ENCODE measurements at regions not wholly inside any gene's neighbourhood (a gene's known extent, or its start where the extent isn't known, plus 50 kb on each side); places are given as distances from the start of the nearest gene placed in this dataset.

- Histone ChIP-seq H3K27me3 (replicated peaks; ENCODE audit: control insufficient read depth, insufficient read depth, low read length) (peaks cover 7% of the 10 kb centered on the region), H3K36me3 (ENCODE audit: control insufficient read depth, insufficient read depth, low read length, severe bottlenecking) (no peaks in the 10 kb centered on the region), H3K9ac (ENCODE audit: low read length) (no peak overlapping the region), H3K9me3 (ENCODE audit: control insufficient read depth, low read length) (no peaks in the 10 kb centered on the region), H3K4me1 (ENCODE audit: control insufficient read depth, insufficient read depth, low read length) (no peaks in the 10 kb centered on the region), H3K4me3 (ENCODE audit: low read length) (no peak overlapping the region)
- DNase-seq (ENCODE audit: low read depth), result no peak
Measured at GRCh38 chr10:3411044-3411443, 238.5 kb upstream of the PITRM1 start.

GRCh38 chr10:3409928-3410327, 237.3 kb upstream of the PITRM1 start:
- H3K4me3 ChIP-seq (ENCODE audit: low read length), result no peak overlapping the region
- H3K9me3 ChIP-seq (ENCODE audit: control insufficient read depth, low read length), result no peaks in the 10 kb centered on the region
- H3K4me1 ChIP-seq (ENCODE audit: control insufficient read depth, insufficient read depth, low read length), result no peaks in the 10 kb centered on the region

GRCh38 chr10:3408603-3409365, 236.2 kb upstream of the PITRM1 start:
- Histone ChIP-seq H3K36me3 (ENCODE audit: control insufficient read depth, insufficient read depth, low read length, severe bottlenecking) (no peaks in the 10 kb centered on the region), H3K9ac (ENCODE audit: low read length) (no peak overlapping the region), H3K4me1 (ENCODE audit: control insufficient read depth, insufficient read depth, low read length) (no peaks in the 10 kb centered on the region), H3K27me3 (replicated peaks; ENCODE audit: control insufficient read depth, insufficient read depth, low read length) (peaks cover 7% of the 10 kb centered on the region), H3K4me3 (ENCODE audit: low read length) (no peak overlapping the region), H3K9me3 (ENCODE audit: control insufficient read depth, low read length) (no peaks in the 10 kb centered on the region)
- no peak for DNase-seq (ENCODE audit: low read depth)

More at GRCh38 chr10:3409928-3410327, 237.3 kb upstream of the PITRM1 start:
- DNase-seq (ENCODE audit: low read depth), result no peak
- no peaks in the 10 kb centered on the region for H3K36me3 ChIP-seq (ENCODE audit: control insufficient read depth, insufficient read depth, low read length, severe bottlenecking)
- H3K27me3 ChIP-seq (replicated peaks; ENCODE audit: control insufficient read depth, insufficient read depth, low read length), result peaks cover 7% of the 10 kb centered on the region
- H3K9ac ChIP-seq (ENCODE audit: low read length), result no peak overlapping the region

GRCh38 chr10:3407208-3407607, 234.6 kb upstream of the PITRM1 start:
- no peak for DNase-seq (ENCODE audit: low read depth)
- Histone ChIP-seq H3K4me1 (ENCODE audit: control insufficient read depth, insufficient read depth, low read length) (no peaks in the 10 kb centered on the region), H3K27me3 (replicated peaks; ENCODE audit: control insufficient read depth, insufficient read depth, low read length) (peaks cover 7% of the 10 kb centered on the region), H3K4me3 (ENCODE audit: low read length) (no peak overlapping the region), H3K36me3 (ENCODE audit: control insufficient read depth, insufficient read depth, low read length, severe bottlenecking) (no peaks in the 10 kb centered on the region), H3K9ac (ENCODE audit: low read length) (no peak overlapping the region), H3K9me3 (ENCODE audit: control insufficient read depth, low read length) (no peaks in the 10 kb centered on the region)

- no peak overlapping the region for H3K9ac ChIP-seq (ENCODE audit: low read length)
Measured at GRCh38 chr10:3406556-3406955, 234.0 kb upstream of the PITRM1 start.

GRCh38 chr10:3404381-3404780, 231.8 kb upstream of the PITRM1 start:
- no peak overlapping the region for H3K4me3 ChIP-seq (ENCODE audit: low read length)
- H3K27me3 ChIP-seq (replicated peaks; ENCODE audit: control insufficient read depth, insufficient read depth, low read length), result peaks cover 2% of the 10 kb centered on the region
- H3K4me1 ChIP-seq (ENCODE audit: control insufficient read depth, insufficient read depth, low read length), result no peaks in the 10 kb centered on the region
- no peaks in the 10 kb centered on the region for H3K36me3 ChIP-seq (ENCODE audit: control insufficient read depth, insufficient read depth, low read length, severe bottlenecking)
- H3K9me3 ChIP-seq (ENCODE audit: control insufficient read depth, low read length), result no peaks in the 10 kb centered on the region
- H3K9ac ChIP-seq (ENCODE audit: low read length), result no peak overlapping the region
- DNase-seq (ENCODE audit: low read depth), result no peak

More at GRCh38 chr10:3406556-3406955, 234.0 kb upstream of the PITRM1 start:
- no peak for DNase-seq (ENCODE audit: low read depth)
- Histone ChIP-seq H3K27me3 (replicated peaks; ENCODE audit: control insufficient read depth, insufficient read depth, low read length) (peaks cover 7% of the 10 kb centered on the region), H3K36me3 (ENCODE audit: control insufficient read depth, insufficient read depth, low read length, severe bottlenecking) (no peaks in the 10 kb centered on the region), H3K4me3 (ENCODE audit: low read length) (no peak overlapping the region), H3K9me3 (ENCODE audit: control insufficient read depth, low read length) (no peaks in the 10 kb centered on the region), H3K4me1 (ENCODE audit: control insufficient read depth, insufficient read depth, low read length) (no peaks in the 10 kb centered on the region)

- Histone ChIP-seq H3K4me1 (ENCODE audit: control insufficient read depth, insufficient read depth, low read length) (no peaks in the 10 kb centered on the region), H3K9me3 (ENCODE audit: control insufficient read depth, low read length) (no peaks in the 10 kb centered on the region), H3K4me3 (ENCODE audit: low read length) (no peak overlapping the region), H3K27me3 (replicated peaks; ENCODE audit: control insufficient read depth, insufficient read depth, low read length) (no peaks in the 10 kb centered on the region), H3K36me3 (ENCODE audit: control insufficient read depth, insufficient read depth, low read length, severe bottlenecking) (no peaks in the 10 kb centered on the region), H3K9ac (ENCODE audit: low read length) (no peak overlapping the region)
- DNase-seq (ENCODE audit: low read depth), result no peak
Measured at GRCh38 chr10:3402187-3402751, 229.7 kb upstream of the PITRM1 start.

GRCh38 chr10:3401491-3401938, 228.9 kb upstream of the PITRM1 start:
- Histone ChIP-seq H3K9ac (ENCODE audit: low read length) (no peak overlapping the region), H3K27me3 (replicated peaks; ENCODE audit: control insufficient read depth, insufficient read depth, low read length) (no peaks in the 10 kb centered on the region), H3K4me1 (ENCODE audit: control insufficient read depth, insufficient read depth, low read length) (no peaks in the 10 kb centered on the region), H3K36me3 (ENCODE audit: control insufficient read depth, insufficient read depth, low read length, severe bottlenecking) (no peaks in the 10 kb centered on the region), H3K9me3 (ENCODE audit: control insufficient read depth, low read length) (no peaks in the 10 kb centered on the region), H3K4me3 (ENCODE audit: low read length) (no peak overlapping the region)
- peak; percentile 67 for DNase-seq (ENCODE audit: low read depth)

- DNase-seq (ENCODE audit: low read depth), result no peak
- H3K9me3 ChIP-seq (ENCODE audit: control insufficient read depth, low read length), result no peaks in the 10 kb centered on the region
- no peaks in the 10 kb centered on the region for H3K36me3 ChIP-seq (ENCODE audit: control insufficient read depth, insufficient read depth, low read length, severe bottlenecking)
- no peak overlapping the region for H3K4me3 ChIP-seq (ENCODE audit: low read length)
- H3K4me1 ChIP-seq (ENCODE audit: control insufficient read depth, insufficient read depth, low read length), result no peaks in the 10 kb centered on the region
- H3K9ac ChIP-seq (ENCODE audit: low read length), result no peak overlapping the region
- no peaks in the 10 kb centered on the region for H3K27me3 ChIP-seq (replicated peaks; ENCODE audit: control insufficient read depth, insufficient read depth, low read length)
Measured at GRCh38 chr10:3400348-3400747, 227.8 kb upstream of the PITRM1 start.

GRCh38 chr10:3399756-3400155, 227.2 kb upstream of the PITRM1 start:
- DNase-seq (ENCODE audit: low read depth), result no peak
- H3K36me3 ChIP-seq (ENCODE audit: control insufficient read depth, insufficient read depth, low read length, severe bottlenecking), result no peaks in the 10 kb centered on the region

GRCh38 chr10:3398825-3399646, 226.5 kb upstream of the PITRM1 start:
- Histone ChIP-seq H3K27me3 (replicated peaks; ENCODE audit: control insufficient read depth, insufficient read depth, low read length) (no peaks in the 10 kb centered on the region), H3K9me3 (ENCODE audit: control insufficient read depth, low read length) (peaks cover 5% of the 10 kb centered on the region), H3K4me1 (ENCODE audit: control insufficient read depth, insufficient read depth, low read length) (no peaks in the 10 kb centered on the region), H3K4me3 (ENCODE audit: low read length) (no peak overlapping the region), H3K9ac (ENCODE audit: low read length) (no peak overlapping the region), H3K36me3 (ENCODE audit: control insufficient read depth, insufficient read depth, low read length, severe bottlenecking) (no peaks in the 10 kb centered on the region)
- DNase-seq (ENCODE audit: low read depth), result no peak

More at GRCh38 chr10:3399756-3400155, 227.2 kb upstream of the PITRM1 start:
- Histone ChIP-seq H3K9me3 (ENCODE audit: control insufficient read depth, low read length) (peaks cover under 1% of the 10 kb centered on the region), H3K4me3 (ENCODE audit: low read length) (no peak overlapping the region), H3K4me1 (ENCODE audit: control insufficient read depth, insufficient read depth, low read length) (no peaks in the 10 kb centered on the region), H3K9ac (ENCODE audit: low read length) (no peak overlapping the region), H3K27me3 (replicated peaks; ENCODE audit: control insufficient read depth, insufficient read depth, low read length) (no peaks in the 10 kb centered on the region)
